GM19397 (cell line): ENCODE measurements at regions not wholly inside any gene's neighbourhood (a gene's known extent, or its start where the extent isn't known, plus 50 kb on each side); places are given as distances from the start of the nearest gene placed in this dataset.
A peak's percentile ranks its signal among the peaks of the same experiment; 100 is the strongest.

ENCODE experiments used
- ATAC-seq: cut with Tn5 transposase; IDR thresholded peaks from one replicate; pipeline ENCODE4 v1.9.1; 2021; ENCODE audit warnings: mild to moderate bottlenecking, moderate library complexity; ENCODE audit not compliant: unreplicated experiment

- ATAC-seq, result no peak
Observed at GRCh38 chr11:23542189-23542588, 681.9 kb upstream of the CCDC179 start.

GRCh38 chr11:23542816-23543215 is 682.5 kb upstream of the CCDC179 start:
- no peak for ATAC-seq

- ATAC-seq, result no peak
Observed at GRCh38 chr11:23543651-23544222, 683.5 kb upstream of the CCDC179 start.

- ATAC-seq, result no peak
Observed at GRCh38 chr11:23551706-23552105, 691.4 kb upstream of the CCDC179 start.

GRCh38 chr11:23554002-23554401 is 693.7 kb upstream of the CCDC179 start:
- no peak for ATAC-seq

- no peak for ATAC-seq
Observed at GRCh38 chr11:23555085-23555484, 694.8 kb upstream of the CCDC179 start.

GRCh38 chr11:23556163-23556750 is 696.0 kb upstream of the CCDC179 start:
- ATAC-seq, result no peak

- no peak for ATAC-seq
Observed at GRCh38 chr11:23563591-23563990, 703.3 kb upstream of the CCDC179 start.

GRCh38 chr11:23564370-23564769 is 704.1 kb upstream of the CCDC179 start:
- ATAC-seq, result no peak

GRCh38 chr11:23569134-23569533 is 708.9 kb upstream of the CCDC179 start:
- peak; percentile 44 for ATAC-seq

- peak; percentile 83 for ATAC-seq
Observed at GRCh38 chr11:23569547-23569946, 709.3 kb upstream of the CCDC179 start.

GRCh38 chr11:23570828-23571227 is 710.6 kb upstream of the CCDC179 start:
- no peak for ATAC-seq

GRCh38 chr11:23573429-23573828 is 713.2 kb upstream of the CCDC179 start:
- no peak for ATAC-seq

GRCh38 chr11:23574149-23574548 is 713.9 kb upstream of the CCDC179 start:
- no peak for ATAC-seq

- no peak for ATAC-seq
Observed at GRCh38 chr11:23577296-23577695, 717.0 kb upstream of the CCDC179 start.

- ATAC-seq, result no peak
Observed at GRCh38 chr11:23585416-23586104, 725.3 kb upstream of the CCDC179 start.

- ATAC-seq, result no peak
Observed at GRCh38 chr11:23586173-23586572, 725.9 kb upstream of the CCDC179 start.

GRCh38 chr11:23590596-23591308 is 730.5 kb upstream of the CCDC179 start:
- ATAC-seq, result no peak

- ATAC-seq, result no peak
Observed at GRCh38 chr11:23594755-23595154, 734.5 kb upstream of the CCDC179 start.

- no peak for ATAC-seq
Observed at GRCh38 chr11:23604966-23605365, 744.7 kb upstream of the CCDC179 start.

GRCh38 chr11:23606191-23606590 is 745.9 kb upstream of the CCDC179 start:
- ATAC-seq, result no peak

- ATAC-seq, result no peak
Observed at GRCh38 chr11:23611726-23612125, 751.5 kb upstream of the CCDC179 start.
